ENCODE measurements at regions not wholly inside any gene's neighbourhood (a gene's known extent, or its start where the extent isn't known, plus 50 kb on each side); places are given as distances from the start of the nearest gene placed in this dataset.

DNA sequence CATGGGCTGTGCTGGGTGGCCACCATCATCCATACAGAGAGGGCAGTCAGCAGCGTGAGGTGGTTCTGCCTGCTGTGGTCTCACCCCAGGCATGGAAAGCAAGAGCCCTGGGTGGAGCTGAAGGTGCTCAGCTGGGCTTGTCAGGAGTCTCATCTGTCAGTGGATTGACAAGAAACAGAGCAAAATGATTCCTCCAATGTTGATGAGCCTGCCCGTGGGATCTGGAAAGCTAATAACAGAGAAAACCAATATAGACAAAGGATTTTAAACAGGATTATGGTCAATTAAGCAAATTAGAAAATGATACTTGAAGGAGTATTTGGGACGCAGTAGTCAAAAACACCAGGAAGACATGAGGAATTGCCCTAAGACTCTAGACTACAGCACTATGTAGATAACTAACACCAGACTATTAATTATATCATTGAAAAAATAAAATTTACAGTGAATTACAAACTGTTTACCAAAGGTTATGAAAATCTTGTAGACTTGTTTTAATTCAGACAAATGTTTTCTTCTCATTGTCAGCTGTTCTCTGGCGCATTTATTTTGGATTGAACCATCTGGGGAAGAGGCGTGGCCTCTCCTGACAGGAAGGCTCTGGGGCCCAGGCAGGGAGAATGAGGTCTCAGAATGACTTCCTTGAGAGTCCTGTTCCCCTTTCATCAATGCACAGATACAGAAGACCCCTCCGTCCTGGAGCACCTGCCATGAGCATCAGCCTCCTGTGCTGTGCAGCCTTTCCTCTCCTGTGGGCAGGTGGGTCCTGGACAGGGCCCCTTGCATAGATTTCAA, 211.2 kb upstream of the PRSS58 start:
- TF ChIP-seq CTCF (IDR thresholded peaks at IDR 0.05) (no peak), POLR2A (IDR thresholded peaks at IDR 0.05) (no peak)
